IPS-20b (cell line): ENCODE measurements at regions not wholly inside any gene's neighbourhood (a gene's known extent, or its start where the extent isn't known, plus 50 kb on each side); places are given as distances from the start of the nearest gene placed in this dataset.

Experiments
- H3K27ac ChIP-seq: one replicate; pipeline ENCODE4 v1.5.1; 2013; ENCODE audit warnings: low read length
- H3K27me3 ChIP-seq: 2 replicates; pipeline ENCODE4 v1.6.1; 2013; ENCODE audit warnings: mild to moderate bottlenecking, low read length, inconsistent platforms; ENCODE audit not compliant: insufficient read depth
- H3K36me3 ChIP-seq: 2 replicates; pipeline ENCODE4 v1.6.1; 2013; ENCODE audit warnings: low read depth, mild to moderate bottlenecking, inconsistent platforms, low read length, moderate library complexity; ENCODE audit not compliant: insufficient read depth
- H3K4me1 ChIP-seq: 2 replicates; pipeline ENCODE4 v1.6.1; 2013; ENCODE audit warnings: mild to moderate bottlenecking, control low read depth, inconsistent platforms, low read length, moderate library complexity; ENCODE audit not compliant: insufficient read depth
- H3K4me3 ChIP-seq: 2 replicates; pipeline ENCODE4 v1.5.1; 2013; ENCODE audit warnings: mild to moderate bottlenecking, low read length, inconsistent platforms
- H3K9ac ChIP-seq: 2 replicates; pipeline ENCODE4 v1.6.1; 2013; ENCODE audit warnings: low read depth, mild to moderate bottlenecking, inconsistent platforms, low read length, moderate library complexity
- H3K9me3 ChIP-seq: 2 replicates; pipeline ENCODE4 v1.6.1; 2013; ENCODE audit warnings: mild to moderate bottlenecking, low read depth, low read length, inconsistent platforms; ENCODE audit not compliant: insufficient read depth

DNA sequence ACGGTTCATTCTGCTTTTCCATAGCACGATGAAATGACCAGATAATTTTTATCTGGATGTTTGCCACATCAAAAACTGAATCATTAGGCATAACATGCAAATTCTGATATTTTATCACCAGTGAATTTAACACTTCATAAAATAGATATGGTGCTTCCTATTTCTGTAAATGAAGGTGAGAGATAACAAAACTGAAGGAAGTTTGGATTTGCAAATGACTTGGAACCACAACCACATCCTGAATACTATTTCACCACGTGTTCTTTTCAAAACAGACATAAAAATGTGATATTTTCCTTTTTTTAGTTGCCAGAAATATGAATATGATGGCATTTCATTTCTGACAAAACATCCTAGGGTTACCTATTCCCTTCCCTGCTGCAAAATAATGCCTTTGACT lies 146.1 kb downstream of the EDN1 start:
- Histone ChIP-seq H3K4me1 (peaks cover 11% of the 10 kb centered on the region; the same call in 1 of the 2 replicates), H3K27ac (no peak overlapping the region), H3K27me3 (no peaks in the 10 kb centered on the region), H3K9me3 (peaks cover 12% of the 10 kb centered on the region), H3K4me3 (no peak overlapping the region), H3K36me3 (no peaks in the 10 kb centered on the region), H3K9ac (no peak overlapping the region)

DNA sequence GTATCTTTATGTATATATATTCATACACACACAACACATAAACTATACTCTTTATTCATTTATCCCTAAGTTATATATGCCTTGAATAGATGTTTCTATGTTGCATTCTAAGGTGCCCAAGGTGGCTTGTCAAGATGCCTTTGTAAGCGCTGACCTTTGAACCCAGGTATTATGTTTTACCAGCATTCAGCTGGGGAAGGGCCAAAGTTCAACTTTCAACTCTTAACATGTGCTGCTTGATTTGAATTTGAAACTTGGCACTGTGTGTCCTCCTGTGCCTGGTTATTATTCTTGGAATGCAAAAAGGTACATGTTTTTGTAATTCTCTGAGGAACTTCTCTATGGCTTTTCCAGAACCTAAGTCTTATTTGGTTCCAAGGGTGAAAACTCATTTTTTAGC lies 146.5 kb downstream of the EDN1 start:
- Histone ChIP-seq H3K9ac (no peak overlapping the region), H3K36me3 (no peaks in the 10 kb centered on the region), H3K9me3 (peaks cover 12% of the 10 kb centered on the region), H3K27me3 (no peaks in the 10 kb centered on the region), H3K4me1 (peaks cover 7% of the 10 kb centered on the region; the same call in 1 of the 2 replicates), H3K4me3 (no peak overlapping the region), H3K27ac (no peak overlapping the region)

DNA sequence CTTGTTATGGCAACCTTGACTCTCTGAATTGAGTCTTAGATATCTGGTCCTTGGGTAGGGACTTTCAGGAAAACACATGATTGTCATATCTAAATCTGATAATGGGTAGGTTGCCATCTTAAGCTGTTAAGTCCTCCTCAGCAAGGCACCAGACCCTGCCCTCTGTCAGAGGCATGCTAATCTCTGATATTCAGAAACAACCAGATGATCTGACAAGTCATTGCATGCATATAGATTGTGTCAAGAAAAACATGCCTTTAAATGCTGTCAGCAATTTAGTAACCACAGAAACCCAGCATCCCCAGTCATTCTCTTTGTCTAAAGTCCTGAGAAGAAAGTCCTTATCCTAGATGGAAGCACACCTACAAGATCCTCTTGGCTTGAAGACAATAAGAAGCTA lies 149.1 kb downstream of the EDN1 start:
- Histone ChIP-seq H3K27ac (no peak overlapping the region), H3K36me3 (no peaks in the 10 kb centered on the region), H3K4me1 (no peaks in the 10 kb centered on the region), H3K4me3 (no peak overlapping the region), H3K27me3 (no peaks in the 10 kb centered on the region), H3K9ac (no peak overlapping the region), H3K9me3 (peaks cover 2% of the 10 kb centered on the region; the same call in 1 of the 2 replicates)

DNA sequence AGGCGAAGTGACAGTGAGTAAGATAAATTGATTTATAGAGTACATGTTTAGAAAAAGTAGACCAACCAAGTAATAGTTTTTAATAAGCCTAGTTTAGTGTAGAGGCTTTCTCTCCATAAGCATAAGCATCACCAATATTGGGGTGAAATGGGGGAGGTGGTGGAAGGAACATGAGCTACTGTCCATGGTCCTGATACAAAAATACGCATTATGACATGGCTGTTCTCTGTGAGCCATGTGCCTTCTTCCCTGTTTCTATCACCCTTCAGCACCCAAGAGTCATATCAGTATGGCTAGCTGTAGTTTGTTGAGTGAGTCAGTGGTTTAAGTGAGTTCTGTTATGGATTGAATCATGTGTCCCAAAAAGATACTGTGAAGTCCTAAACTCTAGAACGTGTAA lies 150.8 kb downstream of the EDN1 start:
- H3K9me3 ChIP-seq: no peaks in the 10 kb centered on the region; the same call in 1 of the 2 replicates
- H3K9ac ChIP-seq: no peak overlapping the region
- H3K27ac ChIP-seq: no peak overlapping the region
- no peaks in the 10 kb centered on the region for H3K27me3 ChIP-seq
- H3K4me3 ChIP-seq: no peak overlapping the region
- H3K36me3 ChIP-seq: no peaks in the 10 kb centered on the region
- no peaks in the 10 kb centered on the region for H3K4me1 ChIP-seq

DNA sequence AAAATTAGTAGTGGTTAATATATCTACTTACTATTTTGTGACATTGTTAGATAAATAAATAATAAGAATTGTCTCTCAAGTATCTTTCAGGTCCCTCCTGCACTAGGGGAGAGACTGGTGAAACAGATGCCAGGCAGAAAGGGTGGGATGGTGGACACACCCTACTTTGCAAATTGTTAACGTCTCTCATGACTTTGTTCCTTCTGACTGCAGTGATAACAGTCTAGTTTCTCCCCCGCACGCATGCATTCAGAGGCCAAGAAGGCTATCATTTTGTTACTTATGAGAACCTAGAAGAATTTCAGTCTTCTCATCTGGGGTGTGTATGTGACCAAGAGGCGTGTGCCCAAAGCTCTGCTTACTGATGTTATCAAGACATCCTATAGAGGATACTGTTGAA lies 152.3 kb downstream of the EDN1 start:
- Histone ChIP-seq H3K27me3 (no peaks in the 10 kb centered on the region), H3K4me3 (no peak overlapping the region), H3K27ac (no peak overlapping the region), H3K9ac (no peak overlapping the region), H3K4me1 (no peaks in the 10 kb centered on the region), H3K9me3 (no peaks in the 10 kb centered on the region; the same call in 1 of the 2 replicates), H3K36me3 (no peaks in the 10 kb centered on the region)

DNA sequence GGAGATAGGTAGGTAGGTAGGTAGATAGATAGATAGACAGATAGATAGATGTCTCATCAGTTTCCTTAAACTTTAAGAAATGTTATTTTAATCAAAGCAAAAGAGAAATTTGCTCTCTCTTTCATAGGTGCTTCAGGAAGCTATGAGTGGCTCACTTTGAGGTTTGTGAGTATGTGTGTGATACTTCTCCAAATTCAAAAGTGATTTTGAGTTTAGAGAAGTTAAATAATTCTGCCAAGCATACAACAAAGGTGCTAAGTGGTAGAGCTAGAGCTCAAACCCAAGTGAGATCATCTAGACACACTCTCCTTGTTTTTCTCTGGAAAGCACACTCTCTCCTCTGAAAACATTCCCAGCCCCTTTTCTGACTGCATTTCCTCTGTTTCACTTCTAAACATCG lies 156.2 kb downstream of the EDN1 start:
- no peaks in the 10 kb centered on the region for H3K36me3 ChIP-seq
- H3K4me3 ChIP-seq: no peak overlapping the region
- H3K4me1 ChIP-seq: no peaks in the 10 kb centered on the region
- no peak overlapping the region for H3K27ac ChIP-seq
- H3K9me3 ChIP-seq: no peaks in the 10 kb centered on the region
- H3K27me3 ChIP-seq: no peaks in the 10 kb centered on the region
- no peak overlapping the region for H3K9ac ChIP-seq

DNA sequence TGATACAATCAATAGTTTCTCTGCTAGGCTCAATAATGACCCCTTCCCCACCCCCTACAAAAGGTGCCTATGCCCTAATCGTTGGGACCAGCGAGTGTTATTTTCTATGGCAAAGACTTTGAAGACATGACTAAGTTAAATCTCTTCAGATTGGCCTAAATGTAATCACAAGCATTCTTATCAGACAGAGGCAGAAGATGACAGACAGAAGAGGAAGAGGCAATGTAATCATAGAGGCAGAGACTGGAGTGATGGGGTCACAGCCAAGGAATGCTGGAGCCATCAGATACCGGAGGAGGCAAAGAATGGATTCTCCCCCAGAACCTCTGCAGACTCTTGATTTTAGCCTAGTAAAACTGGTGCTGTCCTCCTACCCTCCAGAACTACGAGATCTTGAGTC lies 159.3 kb downstream of the EDN1 start:
- peaks cover 12% of the 10 kb centered on the region; the same call in 1 of the 2 replicates for H3K9me3 ChIP-seq
- H3K27me3 ChIP-seq: no peaks in the 10 kb centered on the region
- H3K27ac ChIP-seq: no peak overlapping the region
- H3K4me3 ChIP-seq: no peak overlapping the region
- no peaks in the 10 kb centered on the region for H3K4me1 ChIP-seq
- no peaks in the 10 kb centered on the region for H3K36me3 ChIP-seq
- no peak overlapping the region for H3K9ac ChIP-seq

DNA sequence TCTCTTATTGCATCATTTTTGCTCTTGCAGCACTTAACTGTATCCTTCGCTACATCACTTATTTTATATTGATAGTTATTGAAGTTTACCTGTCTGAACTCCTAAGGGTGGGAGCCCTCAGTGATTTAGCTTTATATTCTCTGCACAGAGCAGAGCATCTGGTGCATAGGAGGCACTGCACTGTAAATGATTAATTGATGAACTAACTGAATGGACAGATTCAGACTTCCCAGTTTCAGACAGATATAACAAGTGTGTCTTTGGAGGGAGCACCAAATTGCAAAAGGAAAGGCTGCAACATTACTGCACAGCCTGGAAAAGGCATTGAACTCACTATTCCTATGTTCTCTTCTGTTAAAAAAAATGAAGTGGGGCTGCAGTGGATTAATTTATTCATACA lies 160.3 kb downstream of the EDN1 start:
- no peak overlapping the region for H3K27ac ChIP-seq
- no peaks in the 10 kb centered on the region for H3K4me1 ChIP-seq
- H3K4me3 ChIP-seq: no peak overlapping the region
- H3K36me3 ChIP-seq: no peaks in the 10 kb centered on the region
- no peaks in the 10 kb centered on the region for H3K27me3 ChIP-seq
- H3K9me3 ChIP-seq: peaks cover 16% of the 10 kb centered on the region; the same call in 1 of the 2 replicates
- no peak overlapping the region for H3K9ac ChIP-seq

DNA sequence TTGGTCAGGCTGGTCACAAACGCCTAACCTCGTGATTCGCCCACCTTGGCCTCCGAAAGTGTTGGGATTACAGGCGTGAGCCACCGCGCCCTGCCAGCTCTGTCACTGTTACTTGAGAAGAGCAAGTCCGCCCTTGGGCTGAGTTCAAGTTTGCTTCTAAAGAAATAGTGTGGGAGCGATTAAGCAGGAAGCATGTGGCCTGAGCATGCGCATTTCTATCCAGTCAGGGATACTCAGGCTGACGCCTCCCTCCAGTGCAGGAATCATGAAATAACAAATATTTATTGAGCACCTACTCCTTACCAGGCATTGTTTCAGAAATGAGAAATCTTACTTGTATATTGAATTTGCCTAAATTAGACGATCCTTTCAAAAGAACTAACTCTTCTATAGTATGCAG lies 166.2 kb downstream of the EDN1 start:
- no peaks in the 10 kb centered on the region for H3K36me3 ChIP-seq
- H3K9me3 ChIP-seq: peaks cover 16% of the 10 kb centered on the region; the same call in 1 of the 2 replicates
- H3K4me3 ChIP-seq: no peak overlapping the region
- peaks cover 21% of the 10 kb centered on the region for H3K4me1 ChIP-seq
- H3K27me3 ChIP-seq: peaks cover 52% of the 10 kb centered on the region
- no peak overlapping the region for H3K27ac ChIP-seq
- no peak overlapping the region for H3K9ac ChIP-seq

DNA sequence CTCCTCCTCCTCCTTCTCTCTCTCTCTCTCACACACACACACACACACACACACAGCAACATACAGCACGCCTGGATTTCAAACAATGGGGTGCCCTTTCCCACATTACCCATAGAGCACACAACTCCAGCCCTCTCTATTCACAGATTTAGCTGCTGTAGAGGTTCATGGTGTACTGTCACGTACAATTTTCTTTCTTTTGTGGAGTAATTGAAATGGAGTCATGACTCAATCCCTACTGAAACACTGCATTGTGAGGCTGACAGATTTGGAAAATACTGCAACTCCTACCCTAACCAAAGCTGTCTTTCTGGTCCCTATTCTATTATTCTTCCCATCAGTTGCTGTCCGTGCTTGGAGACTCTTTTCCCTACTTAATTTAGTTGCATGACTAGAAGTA lies 166.9 kb downstream of the EDN1 start:
- H3K27ac ChIP-seq: no peak overlapping the region
- H3K9ac ChIP-seq: no peak overlapping the region
- no peaks in the 10 kb centered on the region for H3K36me3 ChIP-seq
- peaks cover 16% of the 10 kb centered on the region; the same call in 1 of the 2 replicates for H3K9me3 ChIP-seq
- H3K4me3 ChIP-seq: no peak overlapping the region
- peaks cover 52% of the 10 kb centered on the region for H3K27me3 ChIP-seq
- H3K4me1 ChIP-seq: peaks cover 21% of the 10 kb centered on the region

DNA sequence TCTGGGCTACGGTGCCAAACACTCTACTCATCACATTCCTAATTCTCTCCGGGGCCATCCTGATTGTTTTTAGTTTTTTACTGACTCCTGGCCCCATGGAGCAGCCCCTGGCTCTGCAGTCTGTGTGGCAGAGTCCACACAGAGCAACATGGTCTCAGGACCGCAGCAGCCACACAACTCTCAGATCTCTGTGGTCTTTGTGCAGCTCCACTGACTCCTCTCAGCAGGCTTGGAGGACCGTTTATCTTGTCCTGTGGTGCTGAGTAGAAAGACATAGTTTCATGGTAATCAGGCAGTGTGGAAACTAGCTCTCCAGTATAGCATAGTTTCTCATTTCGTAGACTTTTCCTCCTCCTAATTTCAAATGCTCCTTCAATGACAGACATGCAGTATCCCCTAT lies 168.4 kb downstream of the EDN1 start:
- H3K9me3 ChIP-seq: peaks cover 10% of the 10 kb centered on the region; the same call in 1 of the 2 replicates
- H3K27me3 ChIP-seq: peaks cover 52% of the 10 kb centered on the region
- no peak overlapping the region for H3K27ac ChIP-seq
- no peak overlapping the region for H3K9ac ChIP-seq
- H3K36me3 ChIP-seq: no peaks in the 10 kb centered on the region
- peaks cover 21% of the 10 kb centered on the region for H3K4me1 ChIP-seq
- H3K4me3 ChIP-seq: no peak overlapping the region

DNA sequence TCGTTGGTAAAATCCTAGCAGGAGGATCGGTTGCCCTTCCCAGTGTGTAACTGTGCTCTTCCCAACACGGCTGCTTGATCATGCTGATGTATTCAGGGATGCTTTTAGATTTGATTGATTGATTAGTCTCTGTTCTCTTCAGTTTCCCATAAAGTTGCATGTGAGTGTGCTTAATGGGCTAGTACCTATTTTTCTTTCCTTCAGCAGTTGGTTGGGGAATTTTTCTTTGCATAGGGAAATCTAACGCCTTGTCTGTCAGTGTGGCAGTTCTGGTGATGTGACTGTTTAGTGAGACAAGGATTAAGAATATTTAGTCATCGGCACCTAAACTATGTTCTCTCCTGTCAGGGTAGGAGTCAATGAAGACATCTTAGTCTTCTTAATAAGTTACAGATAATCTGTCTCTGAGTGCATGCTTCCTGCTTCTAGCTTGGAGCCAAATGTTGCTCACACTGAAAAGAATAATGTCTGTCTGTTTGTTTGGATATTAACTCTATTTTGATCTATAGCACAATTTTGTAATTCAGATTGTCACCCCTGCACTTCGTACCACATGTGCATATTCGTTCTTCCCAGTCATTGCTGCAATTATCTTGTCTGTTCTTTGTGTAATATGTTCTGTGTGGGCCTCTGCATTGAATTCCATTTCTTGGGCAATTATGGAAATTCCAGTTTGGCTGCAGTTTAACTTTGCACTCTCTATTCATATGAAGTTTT lies 169.9 kb downstream of the EDN1 start:
- Histone ChIP-seq H3K9me3 (no peaks in the 10 kb centered on the region), H3K36me3 (no peaks in the 10 kb centered on the region), H3K27me3 (peaks cover 52% of the 10 kb centered on the region), H3K4me1 (peaks cover 21% of the 10 kb centered on the region), H3K4me3 (no peak overlapping the region), H3K9ac (no peak overlapping the region), H3K27ac (no peak overlapping the region)
